Testis (tissue), 2 donors: ENCODE measurements at regions not wholly inside any gene's neighbourhood (a gene's known extent, or its start where the extent isn't known, plus 50 kb on each side); places are given as distances from the start of the nearest gene placed in this dataset.
"Not testable (repeated sequence)": the region's sequence is repeated elsewhere in the genome, so short reads cannot be mapped to it uniquely, and the experiment has no call there.

Experiments used
- POLR2A ChIP-seq: fragments of 450-650 bp; IDR thresholded peaks from one replicate; pipeline ENCODE4 v1.6.1; 2017; ENCODE audit warnings: antibody characterized with exemption, mild to moderate bottlenecking, moderate library complexity
- TF ChIP-seq, protein P1 (sequence below), 3 experiments: fragments of 450-650 bp in 2 of 3; fragments of 200-600 bp in 1 of 3; sonication (generic) in 1 of 3; IDR thresholded peaks; one replicate each; pipeline ENCODE4 v1.5.1; 2016 to 2019; ENCODE audit warnings: antibody characterized with exemption in 3 of 3, mild to moderate bottlenecking in 2 of 3, moderate library complexity in 1 of 3

GRCh38 chr11:42873800-42874405 lies 437.9 kb upstream of the API5 start:
- TF ChIP-seq, protein P1, sequence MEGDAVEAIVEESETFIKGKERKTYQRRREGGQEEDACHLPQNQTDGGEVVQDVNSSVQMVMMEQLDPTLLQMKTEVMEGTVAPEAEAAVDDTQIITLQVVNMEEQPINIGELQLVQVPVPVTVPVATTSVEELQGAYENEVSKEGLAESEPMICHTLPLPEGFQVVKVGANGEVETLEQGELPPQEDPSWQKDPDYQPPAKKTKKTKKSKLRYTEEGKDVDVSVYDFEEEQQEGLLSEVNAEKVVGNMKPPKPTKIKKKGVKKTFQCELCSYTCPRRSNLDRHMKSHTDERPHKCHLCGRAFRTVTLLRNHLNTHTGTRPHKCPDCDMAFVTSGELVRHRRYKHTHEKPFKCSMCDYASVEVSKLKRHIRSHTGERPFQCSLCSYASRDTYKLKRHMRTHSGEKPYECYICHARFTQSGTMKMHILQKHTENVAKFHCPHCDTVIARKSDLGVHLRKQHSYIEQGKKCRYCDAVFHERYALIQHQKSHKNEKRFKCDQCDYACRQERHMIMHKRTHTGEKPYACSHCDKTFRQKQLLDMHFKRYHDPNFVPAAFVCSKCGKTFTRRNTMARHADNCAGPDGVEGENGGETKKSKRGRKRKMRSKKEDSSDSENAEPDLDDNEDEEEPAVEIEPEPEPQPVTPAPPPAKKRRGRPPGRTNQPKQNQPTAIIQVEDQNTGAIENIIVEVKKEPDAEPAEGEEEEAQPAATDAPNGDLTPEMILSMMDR (IDR thresholded peaks at IDR 0.05): not testable (repeated sequence)
- not testable (repeated sequence) for TF ChIP-seq POLR2A
